HG02759 (cell line): ENCODE measurements at regions not wholly inside any gene's neighbourhood (a gene's known extent, or its start where the extent isn't known, plus 50 kb on each side); places are given as distances from the start of the nearest gene placed in this dataset.

Experiments
- ATAC-seq: cut with Tn5 transposase; IDR thresholded peaks from one replicate; pipeline ENCODE4 v1.9.1; 2021; ENCODE audit warnings: mild to moderate bottlenecking, moderate library complexity; ENCODE audit not compliant: unreplicated experiment

- no peak for ATAC-seq
Measured at GRCh38 chr11:70486731-70487130, 88.4 kb downstream of the CTTN start.

GRCh38 chr11:70487160-70487559 lies 88.8 kb downstream of the CTTN start:
- no peak for ATAC-seq

GRCh38 chr11:70487756-70488155 lies 89.4 kb downstream of the CTTN start:
- no peak for ATAC-seq

- no peak for ATAC-seq
Measured at GRCh38 chr11:70488171-70488703, 89.9 kb downstream of the CTTN start.

GRCh38 chr11:70489276-70489675 lies 90.9 kb downstream of the CTTN start:
- no peak for ATAC-seq

- ATAC-seq: no peak
Measured at GRCh38 chr11:70490208-70490607, 91.9 kb downstream of the CTTN start.

GRCh38 chr11:70490723-70491558 lies 92.6 kb downstream of the CTTN start:
- ATAC-seq: no peak

- ATAC-seq: no peak
Measured at GRCh38 chr11:70491696-70492472, 93.6 kb downstream of the CTTN start.

GRCh38 chr11:70493089-70493474 lies 94.8 kb downstream of the CTTN start:
- ATAC-seq: no peak

- no peak for ATAC-seq
Measured at GRCh38 chr11:70493891-70494290, 95.6 kb downstream of the CTTN start.

- no peak for ATAC-seq
Measured at GRCh38 chr11:70494559-70495350, 96.4 kb downstream of the CTTN start.

GRCh38 chr11:70495351-70496310 lies 97.3 kb downstream of the CTTN start:
- ATAC-seq: no peak

- no peak for ATAC-seq
Measured at GRCh38 chr11:70496591-70497535, 98.5 kb downstream of the CTTN start.

GRCh38 chr11:70497536-70498075 lies 99.3 kb downstream of the CTTN start:
- ATAC-seq: no peak

- ATAC-seq: no peak
Measured at GRCh38 chr11:70498171-70498571, 99.8 kb downstream of the CTTN start.

GRCh38 chr11:70498976-70499801 lies 100.9 kb downstream of the CTTN start:
- no peak for ATAC-seq

GRCh38 chr11:70500076-70500847 lies 101.9 kb downstream of the CTTN start:
- no peak for ATAC-seq
